DND-41 (cell line): ENCODE measurements at regions not wholly inside any gene's neighbourhood (a gene's known extent, or its start where the extent isn't known, plus 50 kb on each side); places are given as distances from the start of the nearest gene placed in this dataset.

Experiments used
- EZH2 ChIP-seq: IDR thresholded peaks from 3 replicates; pipeline ENCODE4 v1.6.1; 2012; ENCODE audit warnings: borderline replicate concordance, low read depth, mild to moderate bottlenecking, moderate library complexity, low read length, inconsistent platforms; ENCODE audit not compliant: severe bottlenecking
- TF ChIP-seq, protein P1 (sequence below): IDR thresholded peaks from 2 replicates; pipeline ENCODE4 v1.5.1; 2012; ENCODE audit warnings: borderline replicate concordance, low read length, moderate library complexity, mild to moderate bottlenecking; ENCODE audit not compliant: poor library complexity, severe bottlenecking; ENCODE audit errors: extremely low read depth

DNA sequence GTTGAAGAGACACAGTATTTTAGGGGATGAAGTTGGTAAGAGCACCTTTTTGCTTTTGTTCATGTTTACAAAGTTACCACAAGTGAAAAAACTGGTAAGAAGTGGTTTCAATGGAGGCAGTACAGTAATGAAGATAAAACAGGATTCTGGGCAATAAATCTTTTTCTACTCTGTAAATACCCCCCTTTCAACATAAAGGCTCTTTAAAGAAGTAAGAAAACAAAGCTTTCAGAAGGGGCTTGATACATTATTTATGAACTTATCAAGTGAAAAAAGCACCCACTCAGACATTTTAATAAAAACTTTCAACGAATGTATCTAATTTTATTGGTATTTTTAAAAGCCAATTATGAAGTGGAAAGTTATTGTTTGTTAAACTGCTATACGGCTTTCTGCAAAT lies 522.9 kb downstream of the ZEB2 start:
- TF ChIP-seq, protein P1, sequence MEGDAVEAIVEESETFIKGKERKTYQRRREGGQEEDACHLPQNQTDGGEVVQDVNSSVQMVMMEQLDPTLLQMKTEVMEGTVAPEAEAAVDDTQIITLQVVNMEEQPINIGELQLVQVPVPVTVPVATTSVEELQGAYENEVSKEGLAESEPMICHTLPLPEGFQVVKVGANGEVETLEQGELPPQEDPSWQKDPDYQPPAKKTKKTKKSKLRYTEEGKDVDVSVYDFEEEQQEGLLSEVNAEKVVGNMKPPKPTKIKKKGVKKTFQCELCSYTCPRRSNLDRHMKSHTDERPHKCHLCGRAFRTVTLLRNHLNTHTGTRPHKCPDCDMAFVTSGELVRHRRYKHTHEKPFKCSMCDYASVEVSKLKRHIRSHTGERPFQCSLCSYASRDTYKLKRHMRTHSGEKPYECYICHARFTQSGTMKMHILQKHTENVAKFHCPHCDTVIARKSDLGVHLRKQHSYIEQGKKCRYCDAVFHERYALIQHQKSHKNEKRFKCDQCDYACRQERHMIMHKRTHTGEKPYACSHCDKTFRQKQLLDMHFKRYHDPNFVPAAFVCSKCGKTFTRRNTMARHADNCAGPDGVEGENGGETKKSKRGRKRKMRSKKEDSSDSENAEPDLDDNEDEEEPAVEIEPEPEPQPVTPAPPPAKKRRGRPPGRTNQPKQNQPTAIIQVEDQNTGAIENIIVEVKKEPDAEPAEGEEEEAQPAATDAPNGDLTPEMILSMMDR, result no peak
- TF ChIP-seq EZH2, result no peak
